ENCODE measurements at regions not wholly inside any gene's neighbourhood (a gene's known extent, or its start where the extent isn't known, plus 50 kb on each side); places are given as distances from the start of the nearest gene placed in this dataset.
A peak's percentile ranks its signal among the peaks of the same experiment; 100 is the strongest.

- peak in 1 of 2 experiments; percentile 45 for DNase-seq
Measured at GRCh38 chr2:191515551-191515950, 162.4 kb upstream of the NABP1 start.

DNA sequence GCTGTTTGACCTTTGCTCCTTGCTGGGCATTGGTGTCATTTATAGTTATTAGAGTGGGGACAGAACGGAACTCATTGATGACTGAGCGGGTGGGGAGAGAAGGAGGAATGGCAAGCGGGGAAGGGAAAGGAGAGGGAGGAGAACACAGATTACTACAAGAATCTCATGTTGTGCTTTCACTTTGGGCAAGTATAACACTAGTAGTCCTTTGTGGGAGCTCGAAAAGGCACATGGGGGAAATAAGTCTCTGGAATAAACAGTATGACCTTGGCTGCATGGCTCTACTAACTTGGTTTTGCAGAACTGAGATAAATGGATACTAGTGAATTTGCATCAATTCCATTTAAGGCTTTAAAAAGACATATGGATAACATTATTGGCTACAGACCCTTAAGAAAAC lies 161.7 kb upstream of the NABP1 start:
- no peak for DNase-seq

DNA sequence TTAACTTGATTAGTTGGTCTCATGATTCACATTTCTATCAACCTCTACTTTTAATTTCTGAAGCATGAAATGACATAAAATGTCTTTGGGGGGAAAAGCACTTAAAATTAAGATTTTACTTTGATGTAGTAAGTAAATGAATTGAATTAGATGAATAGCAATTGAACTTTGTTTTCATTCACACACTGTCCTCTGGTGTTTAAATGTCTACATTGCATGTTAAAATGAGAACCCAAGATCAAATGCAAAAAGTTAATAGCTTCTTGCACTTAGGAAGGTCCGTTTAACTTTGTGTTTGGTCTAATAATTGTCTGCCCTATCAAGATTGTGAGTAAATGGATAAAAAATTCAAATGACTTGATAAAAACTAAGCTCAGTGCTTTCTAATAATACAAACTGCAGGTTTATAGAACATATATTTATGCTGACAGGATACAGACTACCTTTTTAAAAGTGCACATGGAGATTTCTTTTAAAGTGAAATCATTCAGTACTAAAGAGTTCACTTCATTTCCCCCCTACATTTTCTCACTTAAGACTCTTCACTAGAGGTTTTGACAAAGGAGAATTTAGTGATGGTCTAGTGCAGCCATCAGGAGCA lies 156.2 kb upstream of the NABP1 start:
- peak in 1 of 2 experiments; percentile 36 for DNase-seq

GRCh38 chr2:191522478-191523120 lies 155.3 kb upstream of the NABP1 start:
- DNase-seq = no peak

GRCh38 chr2:191526091-191526490 lies 151.8 kb upstream of the NABP1 start:
- DNase-seq = no peak

DNA sequence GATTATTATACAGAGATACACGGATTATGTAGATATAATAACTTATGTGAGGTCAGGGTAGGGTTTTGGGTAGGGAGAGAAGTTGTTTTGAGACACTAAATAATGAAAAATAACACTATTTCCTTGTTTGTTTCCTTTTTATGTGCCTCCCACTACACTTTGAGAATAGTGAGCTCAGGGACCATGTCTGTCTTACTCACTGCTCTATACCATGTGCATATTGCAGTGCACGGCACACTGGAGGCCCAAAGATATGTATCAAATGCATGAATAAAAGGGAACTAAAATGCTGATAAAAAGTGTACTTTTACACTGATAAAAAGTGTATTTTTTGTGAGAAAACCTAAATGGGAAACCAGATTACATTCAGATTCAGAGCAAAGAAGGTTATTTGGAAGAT lies 151.4 kb upstream of the NABP1 start:
- DNase-seq = no peak

DNA sequence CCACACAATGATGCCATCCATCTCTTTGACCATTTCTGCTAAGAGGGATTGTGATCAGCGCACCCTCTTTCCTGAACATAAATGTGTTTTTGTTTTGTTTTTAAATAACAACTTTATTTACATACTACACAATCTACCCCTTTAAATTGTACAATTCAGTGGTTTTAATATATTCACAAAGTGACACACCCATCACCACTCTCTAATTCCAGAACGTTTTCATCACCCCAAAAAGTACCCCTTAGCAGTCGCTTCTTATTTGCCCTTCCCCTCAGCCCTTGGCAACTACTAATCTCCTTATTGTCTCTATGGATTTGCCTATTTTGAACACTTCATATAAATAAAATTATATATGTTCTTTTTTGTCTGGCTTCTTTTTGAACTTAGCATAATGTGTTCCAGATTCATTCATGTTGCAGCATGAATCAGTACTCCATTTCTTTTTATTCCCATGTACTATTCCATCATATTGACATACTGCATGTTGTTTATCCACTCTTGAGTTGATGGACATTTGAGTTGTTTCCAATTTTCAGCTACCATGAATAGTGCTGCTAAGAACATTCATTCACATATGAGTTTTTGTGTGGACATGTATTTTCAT lies 150.9 kb upstream of the NABP1 start:
- DNase-seq = no peak

- no peak for DNase-seq
Measured at GRCh38 chr2:191530618-191531017, 147.3 kb upstream of the NABP1 start.

GRCh38 chr2:191533693-191534180 lies 144.2 kb upstream of the NABP1 start:
- DNase-seq = no peak

GRCh38 chr2:191537921-191538320 lies 140.0 kb upstream of the NABP1 start:
- DNase-seq = no peak

GRCh38 chr2:191538334-191538903 lies 139.5 kb upstream of the NABP1 start:
- DNase-seq = no peak

GRCh38 chr2:191539068-191539467 lies 138.9 kb upstream of the NABP1 start:
- DNase-seq = peak in 1 of 2 experiments; percentile 38

GRCh38 chr2:191540681-191541080 lies 137.3 kb upstream of the NABP1 start:
- no peak for DNase-seq

DNA sequence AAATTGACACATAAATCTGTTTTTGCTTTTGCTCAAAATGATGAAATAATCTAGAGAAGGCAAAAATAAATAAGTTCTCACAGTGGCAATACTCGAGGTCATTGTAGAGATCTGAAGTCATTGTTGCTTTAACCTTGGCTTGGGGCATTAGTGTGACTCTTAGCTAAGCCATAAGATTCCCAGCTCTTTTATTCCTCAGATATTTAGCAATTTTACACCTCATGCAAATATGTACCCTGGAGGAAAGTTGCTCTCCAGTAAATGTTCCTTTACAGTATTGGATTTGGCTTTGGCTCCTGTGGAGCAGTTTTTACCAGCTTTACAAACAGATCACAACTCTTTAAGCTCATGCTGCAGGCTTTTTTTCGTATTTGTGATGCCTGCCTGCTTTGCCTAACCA lies 134.2 kb upstream of the NABP1 start:
- DNase-seq = no peak

DNA sequence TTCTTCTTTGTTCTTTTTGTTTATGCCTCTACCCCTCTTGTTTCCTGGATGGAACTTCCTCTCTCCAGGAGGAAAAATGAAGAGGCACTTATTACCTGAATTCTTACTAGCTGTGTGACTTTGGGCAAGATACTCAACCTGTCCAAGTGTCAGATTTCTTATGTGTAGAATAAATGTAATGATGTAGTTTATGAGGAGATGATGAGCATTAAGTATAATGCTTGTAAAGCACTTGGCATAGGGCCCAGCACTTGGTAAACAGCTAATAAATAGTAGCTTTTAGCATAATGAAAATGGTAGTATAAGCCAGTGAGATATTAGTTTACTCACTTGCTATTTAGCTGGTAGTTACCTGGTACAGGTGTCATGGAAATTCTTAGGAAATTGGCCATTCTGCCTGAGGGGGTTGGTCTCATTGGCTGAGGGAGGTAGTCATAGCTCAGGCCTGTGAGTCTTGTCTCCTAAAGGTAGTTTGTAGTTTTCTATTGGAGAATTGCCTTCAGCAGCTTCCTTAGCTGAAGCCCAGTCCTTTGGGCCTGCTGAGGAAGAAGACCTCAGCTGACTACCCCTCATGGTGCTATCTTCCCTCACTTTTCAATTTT lies 133.4 kb upstream of the NABP1 start:
- DNase-seq = no peak

GRCh38 chr2:191545361-191545760 lies 132.6 kb upstream of the NABP1 start:
- DNase-seq = no peak

- DNase-seq = no peak
Measured at GRCh38 chr2:191552066-191552465, 125.9 kb upstream of the NABP1 start.

GRCh38 chr2:191554240-191554639 lies 123.7 kb upstream of the NABP1 start:
- no peak for DNase-seq

DNA sequence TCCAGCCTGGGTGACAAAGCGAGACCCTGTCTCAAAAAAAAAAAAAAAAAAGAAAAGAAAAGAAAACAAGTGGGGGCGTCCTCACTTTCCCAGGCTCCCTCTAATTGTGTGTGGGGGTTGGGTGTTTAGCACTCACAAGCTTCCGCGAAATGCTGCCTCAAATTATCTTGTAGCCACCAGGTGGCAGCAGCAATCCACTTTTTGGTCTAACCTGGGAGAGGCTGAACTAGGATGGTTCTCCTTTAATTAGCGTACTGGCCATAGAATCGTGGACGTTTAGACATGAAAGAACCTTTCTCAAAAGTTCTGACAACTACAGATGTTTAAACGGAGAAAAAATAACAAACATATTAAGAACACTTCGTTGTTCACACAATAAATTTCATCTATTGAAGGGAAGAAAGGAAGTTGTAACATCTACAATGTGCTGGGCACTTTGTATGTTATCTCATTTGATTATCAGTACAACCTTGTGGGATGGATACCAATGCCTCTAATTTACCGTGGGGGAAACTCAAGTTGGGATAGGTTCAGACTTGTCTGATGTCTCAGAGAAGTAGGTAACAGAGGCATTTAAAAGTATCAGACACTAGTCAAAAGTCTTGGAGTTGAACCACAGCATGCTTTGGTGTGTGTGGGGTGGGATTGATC lies 122.7 kb upstream of the NABP1 start:
- DNase-seq = peak; percentile 60 to 76

DNA sequence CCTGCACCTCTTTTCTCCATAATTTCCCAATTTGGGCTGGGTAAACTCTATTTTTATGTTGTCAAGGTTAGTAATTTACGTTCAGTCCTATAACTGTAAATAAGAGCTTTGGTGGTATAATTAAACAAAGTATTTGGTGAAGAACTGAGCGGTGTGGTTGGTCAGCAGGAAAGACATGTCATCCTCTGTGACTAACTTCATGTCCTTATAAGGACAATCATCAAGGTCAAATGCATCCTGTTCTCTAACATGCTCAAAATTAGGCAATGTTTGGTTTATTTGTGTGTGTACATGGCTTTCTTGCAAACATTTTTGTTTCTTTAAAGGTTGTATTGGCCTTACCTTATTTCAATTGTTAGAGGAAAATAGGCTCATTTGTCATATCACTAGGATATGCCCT lies 121.5 kb upstream of the NABP1 start:
- DNase-seq = no peak

DNA sequence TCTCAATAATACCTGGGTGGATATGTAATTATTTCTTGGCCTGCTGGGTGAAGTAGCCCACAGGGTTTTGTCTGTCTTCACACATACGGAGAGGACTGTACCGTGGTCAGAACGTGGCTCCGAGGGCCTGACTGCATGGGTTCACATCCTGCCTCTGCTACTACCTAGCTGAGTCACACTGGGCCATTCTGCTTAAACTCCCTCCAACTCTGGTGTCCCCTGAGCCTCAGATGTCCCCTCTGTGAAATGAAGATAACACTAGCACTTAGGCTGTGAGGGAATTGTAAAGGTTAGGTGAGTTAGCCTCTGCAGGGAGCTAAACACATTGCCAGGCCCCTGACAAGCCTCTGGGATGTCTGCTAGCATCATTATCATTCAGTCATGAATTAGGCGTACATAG lies 120.1 kb upstream of the NABP1 start:
- no peak for DNase-seq

GRCh38 chr2:191559569-191559968 lies 118.4 kb upstream of the NABP1 start:
- no peak for DNase-seq

DNA sequence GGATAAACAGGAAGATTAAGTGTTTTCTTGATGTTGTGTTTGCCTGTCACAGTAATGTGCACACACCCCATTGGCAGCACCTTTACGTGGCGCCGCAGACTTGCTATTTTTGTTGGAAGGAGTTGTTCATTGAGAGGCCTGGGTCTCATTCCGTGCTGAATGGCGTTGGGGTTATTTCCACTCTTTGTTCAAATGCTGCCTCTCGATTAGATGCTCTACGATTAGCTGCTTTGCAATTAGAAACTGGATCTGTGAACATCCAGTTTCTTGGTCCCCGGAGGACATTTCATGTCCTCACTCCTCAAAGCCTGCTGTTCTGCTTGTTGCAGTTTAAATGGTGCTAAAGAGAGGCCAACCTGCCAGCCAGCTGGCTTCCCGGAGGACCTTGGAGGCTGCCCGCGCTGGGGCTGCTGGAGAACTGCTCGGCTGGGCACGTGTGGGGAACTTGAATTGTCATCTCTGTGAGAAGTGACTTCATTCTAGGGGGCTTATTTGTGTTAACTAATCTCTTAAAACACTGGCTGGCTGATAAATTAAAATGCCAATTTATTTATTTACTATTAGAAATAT lies 117.4 kb upstream of the NABP1 start:
- DNase-seq = peak in 1 of 2 experiments; percentile 58

Measured in NCI-H524 (cell line).